ENCODE measurements at regions not wholly inside any gene's neighbourhood (a gene's known extent, or its start where the extent isn't known, plus 50 kb on each side); places are given as distances from the start of the nearest gene placed in this dataset.

- WGBS, 2 experiments (ENCODE audit: insufficient coverage in 1 of 2, insufficient read length in 1 of 2), result 89 to 96% methylated on average over 2 to 3 of the region's 3 CpGs
- H3K4me1 ChIP-seq (ENCODE audit: control insufficient read depth, insufficient read depth, low read length), result no peaks in the 10 kb centered on the region
- TF ChIP-seq CTCF (conservative IDR thresholded peaks at IDR 0.05), result no peak
- no peak for DNase-seq
- no peak overlapping the region for H3K27ac Mint-ChIP-seq
- H3K36me3 Mint-ChIP-seq (ENCODE audit: low read depth), result no peaks in the 10 kb centered on the region
- H3K4me1 Mint-ChIP-seq, result peaks cover 8% of the 10 kb centered on the region
- peaks cover 14% of the 10 kb centered on the region for H3K9me3 Mint-ChIP-seq
- H3K4me3 Mint-ChIP-seq, result no peak overlapping the region
- no peak overlapping the region for H3K9ac ChIP-seq (ENCODE audit: extremely low read depth, low read length, poor library complexity, severe bottlenecking)
- no peak overlapping the region for H3K27ac ChIP-seq (ENCODE audit: low read depth, low read length)
- no peak overlapping the region for H3K4me3 ChIP-seq (ENCODE audit: low read length)
- H3K36me3 ChIP-seq (ENCODE audit: control insufficient read depth, insufficient read depth, low read length), result no peaks in the 10 kb centered on the region
- peaks cover 6% of the 10 kb centered on the region for H3K9me3 ChIP-seq (ENCODE audit: control insufficient read depth, low read length)
- no peaks in the 10 kb centered on the region for H3K27me3 Mint-ChIP-seq (ENCODE audit: insufficient read depth)
- no peaks in the 10 kb centered on the region for H3K27me3 ChIP-seq (ENCODE audit: control insufficient read depth, insufficient read depth, low read length, poor library complexity, severe bottlenecking)
Measured at GRCh38 chr4:54908763-54909162, 216.6 kb downstream of the KDR start.

- Histone ChIP-seq H3K9ac (ENCODE audit: extremely low read depth, low read length, poor library complexity, severe bottlenecking) (no peak overlapping the region), H3K27me3 (ENCODE audit: control insufficient read depth, insufficient read depth, low read length, poor library complexity, severe bottlenecking) (no peaks in the 10 kb centered on the region), H3K4me1 (ENCODE audit: control insufficient read depth, insufficient read depth, low read length) (no peaks in the 10 kb centered on the region), H3K4me3 (ENCODE audit: low read length) (no peak overlapping the region), H3K27ac (ENCODE audit: low read depth, low read length) (no peak overlapping the region), H3K36me3 (ENCODE audit: control insufficient read depth, insufficient read depth, low read length) (no peaks in the 10 kb centered on the region), H3K9me3 (ENCODE audit: control insufficient read depth, low read length) (peaks cover 6% of the 10 kb centered on the region)
- Mint-ChIP-seq H3K9me3 (peaks cover 14% of the 10 kb centered on the region), H3K36me3 (ENCODE audit: low read depth) (no peaks in the 10 kb centered on the region), H3K27me3 (ENCODE audit: insufficient read depth) (peaks cover 4% of the 10 kb centered on the region), H3K4me3 (no peak overlapping the region), H3K4me1 (no peaks in the 10 kb centered on the region), H3K27ac (no peak overlapping the region)
- WGBS, 2 experiments (ENCODE audit: insufficient coverage in 1 of 2, insufficient read length in 1 of 2), result 95 to 100% methylated on average over 1 of the region's 2 CpGs
- no peak for TF ChIP-seq CTCF (conservative IDR thresholded peaks at IDR 0.05)
- DNase-seq, result no peak
Measured at GRCh38 chr4:54904953-54905352, 220.4 kb downstream of the KDR start.

- Mint-ChIP-seq H3K9me3 (peaks cover 8% of the 10 kb centered on the region), H3K27me3 (ENCODE audit: insufficient read depth) (peaks cover 4% of the 10 kb centered on the region), H3K36me3 (ENCODE audit: low read depth) (no peaks in the 10 kb centered on the region), H3K4me1 (no peaks in the 10 kb centered on the region), H3K4me3 (no peak overlapping the region), H3K27ac (no peak overlapping the region)
- Histone ChIP-seq H3K4me1 (ENCODE audit: control insufficient read depth, insufficient read depth, low read length) (no peaks in the 10 kb centered on the region), H3K36me3 (ENCODE audit: control insufficient read depth, insufficient read depth, low read length) (no peaks in the 10 kb centered on the region), H3K27me3 (ENCODE audit: control insufficient read depth, insufficient read depth, low read length, poor library complexity, severe bottlenecking) (no peaks in the 10 kb centered on the region), H3K27ac (ENCODE audit: low read depth, low read length) (no peak overlapping the region), H3K9ac (ENCODE audit: extremely low read depth, low read length, poor library complexity, severe bottlenecking) (no peak overlapping the region), H3K9me3 (ENCODE audit: control insufficient read depth, low read length) (peaks cover 6% of the 10 kb centered on the region), H3K4me3 (ENCODE audit: low read length) (no peak overlapping the region)
- WGBS, 2 experiments (ENCODE audit: insufficient coverage in 1 of 2, insufficient read length in 1 of 2), result 90 to 91% methylated on average over 3 of the region's 3 CpGs
- no peak for DNase-seq
- TF ChIP-seq CTCF (conservative IDR thresholded peaks at IDR 0.05), result no peak
Measured at GRCh38 chr4:54902976-54903375, 222.4 kb downstream of the KDR start.

Measured in endodermal cell (in vitro differentiated cells).